ENCODE measurements at regions not wholly inside any gene's neighbourhood (a gene's known extent, or its start where the extent isn't known, plus 50 kb on each side); places are given as distances from the start of the nearest gene placed in this dataset.
A peak's percentile ranks its signal among the peaks of the same experiment; 100 is the strongest.

DNA sequence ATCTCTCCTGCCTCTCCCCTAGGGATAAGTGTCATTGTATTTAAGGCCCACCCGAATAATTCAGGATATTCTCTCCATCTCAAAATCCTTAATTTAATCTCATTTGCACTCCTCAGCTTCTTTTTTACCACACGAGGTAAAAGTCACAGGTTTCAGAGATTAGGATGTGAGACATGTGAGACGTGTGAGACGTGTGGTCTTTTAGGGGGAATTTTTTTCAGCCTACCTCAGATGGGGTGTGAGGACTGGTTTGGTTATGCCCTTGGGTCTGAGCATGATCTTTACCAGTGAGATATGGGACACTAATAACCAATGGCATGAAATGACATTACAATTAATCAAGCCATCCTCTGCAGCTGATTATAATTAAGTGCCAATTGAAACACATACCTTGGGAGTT lies 324.2 kb downstream of the BMP2 start:
- no peak for TF ChIP-seq CTCF (IDR thresholded peaks at IDR 0.05; ENCODE audit: low read depth, low read length, missing control alignments)
- no peak for DNase-seq (ENCODE audit: low read depth)

GRCh38 chr20:7094438-7094997 lies 327.0 kb downstream of the BMP2 start:
- H3K4me3 ChIP-seq (ENCODE audit: low read depth, low read length) = no peak overlapping the region
- no peak for DNase-seq (ENCODE audit: low read depth)
- TF ChIP-seq CTCF (IDR thresholded peaks at IDR 0.05; ENCODE audit: low read depth, low read length, missing control alignments) = peak; percentile 56

More for the DNA sequence above, 324.2 kb downstream of the BMP2 start:
- no peak overlapping the region for H3K4me3 ChIP-seq (ENCODE audit: low read depth, low read length)

DNA sequence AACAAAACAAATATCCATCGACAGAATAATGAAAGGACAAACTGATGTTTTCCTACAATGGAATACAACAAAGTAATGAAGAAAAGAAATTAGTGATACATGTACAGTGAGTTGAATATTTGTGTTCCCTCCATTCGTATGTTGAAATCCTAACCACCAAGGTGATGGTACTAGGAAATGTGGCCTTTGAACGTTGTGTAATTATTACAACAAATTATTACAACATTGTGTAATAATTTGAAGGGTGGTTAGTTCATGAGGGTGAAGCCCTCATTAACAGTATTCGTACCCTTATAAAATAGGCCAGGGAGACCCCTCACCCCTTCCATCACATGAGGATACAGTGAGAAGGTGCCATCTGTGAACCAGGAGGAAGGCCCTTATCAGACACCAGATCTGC lies 339.4 kb downstream of the BMP2 start:
- no peak overlapping the region for H3K4me3 ChIP-seq (ENCODE audit: low read depth, low read length)
- TF ChIP-seq CTCF (IDR thresholded peaks at IDR 0.05; ENCODE audit: low read depth, low read length, missing control alignments) = no peak
- DNase-seq (ENCODE audit: low read depth) = no peak

GRCh38 chr20:7108929-7109328 lies 341.4 kb downstream of the BMP2 start:
- TF ChIP-seq CTCF (IDR thresholded peaks at IDR 0.05; ENCODE audit: low read depth, low read length, missing control alignments) = no peak
- H3K4me3 ChIP-seq (ENCODE audit: low read depth, low read length) = no peak overlapping the region
- DNase-seq (ENCODE audit: low read depth) = no peak

- no peak for TF ChIP-seq CTCF (IDR thresholded peaks at IDR 0.05; ENCODE audit: low read depth, low read length, missing control alignments)
- no peak overlapping the region for H3K4me3 ChIP-seq (ENCODE audit: low read depth, low read length)
- DNase-seq (ENCODE audit: low read depth) = no peak
These were observed 346.3 kb downstream of the BMP2 start for GRCh38 chr20:7113577-7114466.

DNA sequence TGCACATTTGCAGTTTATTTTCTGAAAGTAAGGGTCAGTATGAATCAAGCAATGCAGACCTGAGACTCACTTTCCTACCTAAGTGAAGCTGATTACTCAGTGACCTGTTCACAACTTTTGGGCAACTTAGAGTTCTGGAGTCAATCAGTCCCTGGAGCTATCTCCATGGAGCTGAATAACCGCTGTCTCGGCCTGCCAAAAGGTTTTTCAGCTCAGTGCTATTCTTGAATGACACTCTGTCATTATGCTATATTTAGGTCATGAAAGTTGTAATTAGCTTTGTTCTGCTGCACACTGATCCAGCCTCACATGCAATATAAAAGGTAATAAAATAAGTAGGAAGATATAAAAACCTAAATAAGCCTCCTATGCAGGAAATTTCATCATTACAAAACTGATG lies 356.0 kb downstream of the BMP2 start:
- no peak for TF ChIP-seq CTCF (IDR thresholded peaks at IDR 0.05; ENCODE audit: low read depth, low read length, missing control alignments)
- no peak overlapping the region for H3K4me3 ChIP-seq (ENCODE audit: low read depth, low read length)
- no peak for DNase-seq (ENCODE audit: low read depth)
